Endodermal cell (in vitro differentiated cells): ENCODE measurements at regions not wholly inside any gene's neighbourhood (a gene's known extent, or its start where the extent isn't known, plus 50 kb on each side); places are given as distances from the start of the nearest gene placed in this dataset.
"Not testable (repeated sequence)": the region's sequence is repeated elsewhere in the genome, so short reads cannot be mapped to it uniquely, and the experiment has no call there.

ENCODE experiments used
- DNase-seq: peaks from one replicate; pipeline ENCODE4 v3.0.0-alpha.2; 2017
- H3K27ac ChIP-seq: 2 replicates; pipeline ENCODE4 v1.5.1; 2013; ENCODE audit warnings: mild to moderate bottlenecking, low read depth, low read length, moderate library complexity
- H3K27me3 ChIP-seq: 2 replicates; pipeline ENCODE4 v1.6.1; 2013; ENCODE audit warnings: mild to moderate bottlenecking, low read length, moderate library complexity; ENCODE audit not compliant: insufficient read depth, control insufficient read depth, poor library complexity, severe bottlenecking
- H3K36me3 ChIP-seq: 2 replicates; pipeline ENCODE4 v1.7.0; 2013; ENCODE audit warnings: mild to moderate bottlenecking, low read length, moderate library complexity; ENCODE audit not compliant: control insufficient read depth, insufficient read depth
- H3K4me1 ChIP-seq: one replicate; pipeline ENCODE4 v1.7.0; 2013; ENCODE audit warnings: low read length; ENCODE audit not compliant: control insufficient read depth, insufficient read depth
- H3K4me3 ChIP-seq: 2 replicates; pipeline ENCODE4 v1.5.1; 2013; ENCODE audit warnings: mild to moderate bottlenecking, low read length, moderate library complexity
- H3K9ac ChIP-seq: 2 replicates; pipeline ENCODE4 v1.6.1; 2013; ENCODE audit warnings: mild to moderate bottlenecking, low read length, moderate library complexity; ENCODE audit not compliant: poor library complexity, severe bottlenecking; ENCODE audit errors: extremely low read depth
- H3K9me3 ChIP-seq: 2 replicates; pipeline ENCODE4 v1.6.1; 2013; ENCODE audit warnings: mild to moderate bottlenecking, low read length, moderate library complexity; ENCODE audit not compliant: control insufficient read depth
- H3K27ac Mint-ChIP-seq: 2 replicates; pipeline ENCODE4 v1.8.0; 2020; ENCODE audit warnings: mixed read lengths
- H3K27me3 Mint-ChIP-seq: 2 replicates; pipeline ENCODE4 v1.8.0; 2021; ENCODE audit warnings: mild to moderate bottlenecking, mixed read lengths; ENCODE audit not compliant: insufficient read depth
- H3K36me3 Mint-ChIP-seq: 2 replicates; pipeline ENCODE4 v1.8.0; 2020; ENCODE audit warnings: low read depth, mixed read lengths
- H3K4me1 Mint-ChIP-seq: 2 replicates; pipeline ENCODE4 v1.8.0; 2020; ENCODE audit warnings: mixed read lengths
- H3K4me3 Mint-ChIP-seq: 2 replicates; pipeline ENCODE4 v1.8.0; 2020; ENCODE audit warnings: mild to moderate bottlenecking, moderate library complexity, mixed read lengths
- H3K9me3 Mint-ChIP-seq: 2 replicates; pipeline ENCODE4 v1.8.0; 2020; ENCODE audit warnings: mild to moderate bottlenecking, mixed read lengths
- CTCF ChIP-seq: fragments of 200-600 bp; sonication (generic); conservative IDR thresholded peaks from 2 replicates; pipeline ENCODE4 v1.5.0; 2021; ENCODE audit warnings: antibody characterized with exemption, mild to moderate bottlenecking
- WGBS, 2 experiments: methylation state at CpG; one replicate each; pipeline versions ENCODE4 v1.1.5 to v1.1.7; 2013; ENCODE audit warnings: missing lambda C conversion rate in 2 of 2, mixed read lengths in 1 of 2; ENCODE audit not compliant: insufficient coverage in 1 of 2, insufficient read length in 1 of 2; 5-methylcytosine and 5-hydroxymethylcytosine counted together

GRCh38 chr19:27805848-27806247 lies 1407.1 kb downstream of the UQCRFS1 start:
- H3K36me3 Mint-ChIP-seq, result peaks cover 19% of the 10 kb centered on the region
- Histone ChIP-seq H3K36me3 (no peaks in the 10 kb centered on the region), H3K9me3 (peaks cover 12% of the 10 kb centered on the region), H3K4me1 (no peaks in the 10 kb centered on the region), H3K9ac (no peak overlapping the region), H3K27ac (no peak overlapping the region), H3K4me3 (no peak overlapping the region), H3K27me3 (no peaks in the 10 kb centered on the region)
- H3K27me3 Mint-ChIP-seq, result no peaks in the 10 kb centered on the region
- peak; percentile 63 for DNase-seq
- no peaks in the 10 kb centered on the region for H3K4me1 Mint-ChIP-seq
- peaks cover 57% of the 10 kb centered on the region for H3K9me3 Mint-ChIP-seq
- no peak overlapping the region for H3K4me3 Mint-ChIP-seq
- TF ChIP-seq CTCF, result no peak
- 93 to 100% methylated on average over 6 to 19 of the region's 19 CpGs for WGBS, 2 experiments
- H3K27ac Mint-ChIP-seq, result no peak overlapping the region

GRCh38 chr19:27802293-27802692 lies 1410.7 kb downstream of the UQCRFS1 start:
- Mint-ChIP-seq H3K36me3 (peaks cover 43% of the 10 kb centered on the region), H3K9me3 (peaks cover 38% of the 10 kb centered on the region)
- not testable (repeated sequence) for H3K36me3 ChIP-seq, H3K27ac Mint-ChIP-seq, H3K4me3 Mint-ChIP-seq, H3K4me1 ChIP-seq, H3K4me1 Mint-ChIP-seq, H3K4me3 ChIP-seq, H3K27me3 ChIP-seq, H3K27ac ChIP-seq, H3K9ac ChIP-seq, H3K27me3 Mint-ChIP-seq
- 44 to 50% methylated on average over 4 to 15 of the region's 15 CpGs for WGBS, 2 experiments
- TF ChIP-seq CTCF, result peak; percentile 67
- DNase-seq, result peak; percentile 76
- H3K9me3 ChIP-seq, result peaks cover 13% of the 10 kb centered on the region

- TF ChIP-seq CTCF, result no peak
- Histone ChIP-seq H3K9me3 (peaks cover 8% of the 10 kb centered on the region), H3K4me1 (no peaks in the 10 kb centered on the region), H3K36me3 (peaks cover 4% of the 10 kb centered on the region), H3K27ac (no peak overlapping the region), H3K4me3 (no peak overlapping the region), H3K27me3 (no peaks in the 10 kb centered on the region), H3K9ac (no peak overlapping the region)
- H3K27me3 Mint-ChIP-seq, result no peaks in the 10 kb centered on the region
- no peak overlapping the region for H3K27ac Mint-ChIP-seq
- no peak for DNase-seq
- H3K9me3 Mint-ChIP-seq, result peaks cover 12% of the 10 kb centered on the region
- WGBS, 2 experiments, result 87 to 100% methylated on average over 1 of the region's 1 CpG
- peaks cover 35% of the 10 kb centered on the region for H3K36me3 Mint-ChIP-seq
- no peak overlapping the region for H3K4me3 Mint-ChIP-seq
- peaks cover 5% of the 10 kb centered on the region for H3K4me1 Mint-ChIP-seq
Observed at GRCh38 chr19:27796540-27796939, 1416.4 kb downstream of the UQCRFS1 start.
